Esophagus squamous epithelium (tissue), 5 donors: ENCODE measurements at regions not wholly inside any gene's neighbourhood (a gene's known extent, or its start where the extent isn't known, plus 50 kb on each side); places are given as distances from the start of the nearest gene placed in this dataset.
"Not testable (repeated sequence)": the region's sequence is repeated elsewhere in the genome, so short reads cannot be mapped to it uniquely, and the experiment has no call there.

Experiments
- DNase-seq: peaks from one replicate; lab custom pipeline; 2025; lab: John Stamatoyannopoulos, UW
- H3K27ac ChIP-seq, 4 donors: fragments of 200-600 bp; sonication (generic); one replicate each; pipeline ENCODE4 v1.5.1; 2016 to 2019; ENCODE audit warnings: mild to moderate bottlenecking in 1 of 4
- H3K27me3 ChIP-seq, 4 donors: fragments of 200-600 bp; sonication (generic); 1 replicate in 3 of 4; 2 replicates in 1 of 4; pipeline versions ENCODE4 v1.5.1 to v1.6.0; 2017 to 2021; ENCODE audit warnings: antibody characterized with exemption in 1 of 4
- H3K36me3 ChIP-seq, 3 donors: fragments of 200-600 bp; sonication (generic); one replicate each; pipeline ENCODE4 v1.5.1; 2016 to 2019
- H3K4me1 ChIP-seq, 3 donors: fragments of 200-600 bp; sonication (generic); one replicate each; pipeline ENCODE4 v1.5.1; 2017 to 2019
- H3K4me3 ChIP-seq, 4 donors: fragments of 200-600 bp; sonication (generic); 1 replicate in 3 of 4; 2 replicates in 1 of 4; pipeline ENCODE4 v1.5.1; 2016 to 2019; ENCODE audit warnings: mild to moderate bottlenecking in 2 of 4, moderate library complexity in 1 of 4
- H3K9me3 ChIP-seq, 3 donors: fragments of 200-600 bp; sonication (generic); one replicate each; pipeline ENCODE4 v1.5.1; 2016 to 2019
- POLR2A ChIP-seq, 4 donors: fragments of 450-650 bp; IDR thresholded peaks; one replicate each; pipeline ENCODE4 v1.6.1; 2017; ENCODE audit warnings: antibody characterized with exemption in 4 of 4, mild to moderate bottlenecking in 4 of 4, moderate library complexity in 3 of 4
- WGBS, 2 donors: methylation state at CpG; one replicate each; pipeline ENCODE4 v1.1.5; 2018; 5-methylcytosine and 5-hydroxymethylcytosine counted together
- intact Hi-C: fragments of 100-400 bp; cut with DNase I; formaldehyde crosslinking; loops from one replicate; pipeline ENCODE4 v1.15.0; 2022
- TF ChIP-seq, protein P1 (sequence below), 6 experiments: fragments of 450-650 bp in 4 of 6; fragments of 200-600 bp in 2 of 6; sonication (generic) in 2 of 6; IDR thresholded peaks; one replicate each; pipeline ENCODE4 v1.5.1; 2016 to 2019; ENCODE audit warnings: antibody characterized with exemption in 6 of 6, mild to moderate bottlenecking in 4 of 6, moderate library complexity in 4 of 6
- donor health status: DM: yes; HTN: yes; CAD: no.

DNA sequence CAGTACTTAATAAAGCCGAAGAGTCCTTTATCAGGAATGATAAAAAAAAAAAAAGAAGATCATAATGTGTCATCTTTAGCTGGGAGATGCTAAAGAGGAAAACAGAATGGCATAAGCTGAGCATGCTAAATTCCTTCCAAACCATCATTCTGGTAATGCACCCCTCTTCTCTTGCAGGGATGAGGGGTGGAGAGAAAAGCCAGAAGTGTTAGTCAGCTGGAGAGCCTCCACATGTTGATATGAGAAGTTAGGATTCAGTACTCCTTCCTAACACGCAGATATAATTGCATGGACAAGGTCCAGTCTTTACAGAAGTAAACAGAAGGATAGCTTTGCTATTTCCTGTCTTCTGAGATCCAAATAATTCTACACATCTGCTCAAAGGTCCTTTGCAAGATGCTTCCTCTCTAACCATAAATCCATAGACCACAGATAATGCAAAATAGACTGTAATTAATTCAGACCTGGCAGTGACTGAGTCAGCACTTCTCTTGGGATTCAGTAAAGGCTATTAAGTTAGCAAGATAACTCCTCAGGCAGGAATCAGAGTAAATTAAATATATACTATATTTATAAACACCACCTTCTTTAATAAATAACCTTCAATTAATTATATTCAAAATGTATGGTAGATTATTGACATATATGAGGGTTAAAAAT lies 930.0 kb upstream of the KLHL29 start:
- Histone ChIP-seq H3K9me3 (no peaks in the 10 kb centered on the region), H3K4me3 (no peak overlapping the region), H3K27me3 (no peaks in the 10 kb centered on the region), H3K36me3 (no peaks in the 10 kb centered on the region), H3K4me1 (no peaks in the 10 kb centered on the region), H3K27ac (no peak overlapping the region)
- WGBS, 2 donors, result 51 to 57% methylated on average over 2 of the region's 2 CpGs
- intact Hi-C loops, result no loop called here
- no peak for DNase-seq
- no peak for TF ChIP-seq POLR2A (IDR thresholded peaks at IDR 0.05)
- TF ChIP-seq, protein P1, sequence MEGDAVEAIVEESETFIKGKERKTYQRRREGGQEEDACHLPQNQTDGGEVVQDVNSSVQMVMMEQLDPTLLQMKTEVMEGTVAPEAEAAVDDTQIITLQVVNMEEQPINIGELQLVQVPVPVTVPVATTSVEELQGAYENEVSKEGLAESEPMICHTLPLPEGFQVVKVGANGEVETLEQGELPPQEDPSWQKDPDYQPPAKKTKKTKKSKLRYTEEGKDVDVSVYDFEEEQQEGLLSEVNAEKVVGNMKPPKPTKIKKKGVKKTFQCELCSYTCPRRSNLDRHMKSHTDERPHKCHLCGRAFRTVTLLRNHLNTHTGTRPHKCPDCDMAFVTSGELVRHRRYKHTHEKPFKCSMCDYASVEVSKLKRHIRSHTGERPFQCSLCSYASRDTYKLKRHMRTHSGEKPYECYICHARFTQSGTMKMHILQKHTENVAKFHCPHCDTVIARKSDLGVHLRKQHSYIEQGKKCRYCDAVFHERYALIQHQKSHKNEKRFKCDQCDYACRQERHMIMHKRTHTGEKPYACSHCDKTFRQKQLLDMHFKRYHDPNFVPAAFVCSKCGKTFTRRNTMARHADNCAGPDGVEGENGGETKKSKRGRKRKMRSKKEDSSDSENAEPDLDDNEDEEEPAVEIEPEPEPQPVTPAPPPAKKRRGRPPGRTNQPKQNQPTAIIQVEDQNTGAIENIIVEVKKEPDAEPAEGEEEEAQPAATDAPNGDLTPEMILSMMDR (IDR thresholded peaks at IDR 0.05), result no peak

DNA sequence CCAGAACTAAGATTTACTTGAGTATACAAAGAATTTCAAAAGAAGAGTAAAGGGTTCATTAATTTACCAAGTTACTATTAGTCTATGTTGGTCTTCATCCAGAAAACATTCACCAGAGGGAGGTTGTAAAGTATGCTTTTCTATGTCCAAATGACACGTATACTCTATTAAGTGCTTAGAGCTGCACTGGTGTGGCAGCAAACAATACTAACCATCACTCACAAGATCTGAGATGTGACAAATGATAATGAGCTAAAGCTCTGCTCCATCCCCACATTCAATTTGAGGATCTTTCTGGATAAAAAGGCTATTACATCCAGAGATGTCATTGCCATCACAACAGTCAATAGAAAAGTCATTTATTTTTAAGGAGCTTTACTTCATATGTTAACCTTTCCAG lies 926.5 kb upstream of the KLHL29 start:
- TF ChIP-seq, protein P1 (IDR thresholded peaks at IDR 0.05), result no peak
- intact Hi-C loops, result no loop called here
- no peaks in the 10 kb centered on the region for H3K4me1 ChIP-seq
- no peak overlapping the region for H3K27ac ChIP-seq
- DNase-seq, result no peak
- 40 to 44% methylated on average over 1 of the region's 1 CpG for WGBS, 2 donors
- no peaks in the 10 kb centered on the region for H3K9me3 ChIP-seq
- H3K36me3 ChIP-seq, result no peaks in the 10 kb centered on the region
- H3K27me3 ChIP-seq, result no peaks in the 10 kb centered on the region
- no peak overlapping the region for H3K4me3 ChIP-seq

DNA sequence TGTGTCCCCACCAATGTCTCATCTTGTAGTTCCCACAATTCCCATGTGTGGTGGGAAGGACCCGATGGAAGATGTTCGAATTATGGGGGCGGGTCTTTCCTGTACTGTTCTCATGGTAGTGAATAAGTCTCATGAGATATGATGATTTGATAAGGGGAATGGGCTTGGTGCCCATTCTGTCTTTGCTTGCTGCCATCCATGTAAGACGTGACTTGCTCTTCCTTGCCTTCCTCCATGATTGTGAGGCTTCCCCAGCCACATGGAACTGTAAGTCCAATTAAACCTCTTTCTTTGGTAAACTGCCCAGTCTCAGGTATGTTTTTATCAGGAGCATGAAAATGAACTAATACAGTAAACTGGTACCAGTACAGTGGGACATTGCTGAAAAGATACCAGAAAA lies 909.9 kb upstream of the KLHL29 start:
- DNase-seq, H3K27ac ChIP-seq, H3K9me3 ChIP-seq, H3K27me3 ChIP-seq, H3K36me3 ChIP-seq, H3K4me3 ChIP-seq, intact Hi-C loops, H3K4me1 ChIP-seq: not testable (repeated sequence)
- 71 to 91% methylated on average over 4 of the region's 4 CpGs for WGBS, 2 donors

DNA sequence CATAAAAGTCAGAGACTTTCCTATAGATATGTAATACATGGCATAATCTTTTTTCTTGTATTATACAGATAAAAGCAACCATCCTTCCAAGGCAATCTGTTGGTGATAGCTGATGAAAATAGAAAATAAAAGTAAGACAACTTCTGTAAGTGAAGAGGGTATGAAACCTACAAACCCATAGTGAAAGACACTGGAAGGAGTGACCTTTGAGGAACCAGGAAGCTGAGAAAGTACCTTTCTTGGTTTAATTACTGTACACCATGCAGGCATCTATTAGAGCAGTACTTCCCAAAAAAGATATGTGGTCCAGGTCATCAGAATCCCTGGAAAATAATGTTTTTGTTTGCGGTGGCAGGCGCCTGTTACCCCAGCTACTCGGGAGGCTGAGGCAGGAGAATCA lies 906.6 kb upstream of the KLHL29 start:
- intact Hi-C loops, result no loop called here
- DNase-seq, result no peak
- Histone ChIP-seq H3K27ac (no peak overlapping the region), H3K36me3 (no peaks in the 10 kb centered on the region), H3K27me3 (no peaks in the 10 kb centered on the region), H3K4me1 (no peaks in the 10 kb centered on the region), H3K4me3 (no peak overlapping the region), H3K9me3 (no peaks in the 10 kb centered on the region)
- no peak for TF ChIP-seq POLR2A (IDR thresholded peaks at IDR 0.05)
- TF ChIP-seq, protein P1 (IDR thresholded peaks at IDR 0.05), result no peak
- 81 to 94% methylated on average over 3 of the region's 3 CpGs for WGBS, 2 donors

DNA sequence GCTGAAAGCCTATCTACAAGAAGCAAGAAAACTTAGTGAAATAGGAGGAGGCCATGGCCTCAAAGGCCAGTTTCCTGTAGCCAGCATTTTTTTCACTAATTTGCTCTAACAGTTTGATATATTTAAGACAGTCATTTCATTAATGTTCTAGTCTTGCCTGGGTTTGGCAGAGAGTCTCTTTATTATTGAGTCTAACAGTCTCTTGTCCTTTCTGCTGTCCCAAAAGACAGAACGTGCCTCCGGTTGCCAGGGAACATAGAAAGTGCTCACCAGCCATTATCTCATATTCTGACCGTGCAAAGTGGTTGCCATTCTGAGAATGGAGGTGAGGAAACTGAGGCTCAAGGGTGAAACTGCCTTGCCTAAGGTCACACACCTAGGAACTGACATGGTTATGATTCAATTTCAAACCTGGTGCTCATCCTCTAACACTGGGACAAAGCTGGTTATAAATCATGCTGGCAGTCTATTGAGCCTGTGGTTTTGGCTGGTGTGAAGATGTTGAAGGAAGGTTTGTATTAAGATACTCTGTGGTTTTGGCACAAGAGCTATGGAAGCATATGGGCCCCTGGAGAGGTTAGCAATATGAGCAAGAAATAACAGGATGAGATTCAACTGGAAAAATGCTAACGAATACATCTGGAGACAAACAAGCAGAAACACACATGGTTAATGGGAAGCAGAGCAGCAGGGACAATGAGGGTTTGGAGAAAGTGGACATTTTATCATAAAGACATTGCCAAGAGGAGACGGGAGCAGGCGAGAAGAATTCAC lies 903.3 kb upstream of the KLHL29 start:
- no peak for DNase-seq

More for the DNA sequence above, 903.3 kb upstream of the KLHL29 start:
- Histone ChIP-seq H3K27ac (no peak overlapping the region), H3K4me3 (no peak overlapping the region), H3K27me3 (no peaks in the 10 kb centered on the region), H3K4me1 (no peaks in the 10 kb centered on the region), H3K36me3 (no peaks in the 10 kb centered on the region), H3K9me3 (no peaks in the 10 kb centered on the region)
- WGBS, 2 donors, result 66 to 68% methylated on average over 6 of the region's 6 CpGs
- intact Hi-C loops, result no loop called here
- TF ChIP-seq, protein P1 (IDR thresholded peaks at IDR 0.05), result no peak
- TF ChIP-seq POLR2A (IDR thresholded peaks at IDR 0.05), result no peak
